ENCODE measurements at regions not wholly inside any gene's neighbourhood (a gene's known extent, or its start where the extent isn't known, plus 50 kb on each side); places are given as distances from the start of the nearest gene placed in this dataset.
A peak's percentile ranks its signal among the peaks of the same experiment; 100 is the strongest.

DNA sequence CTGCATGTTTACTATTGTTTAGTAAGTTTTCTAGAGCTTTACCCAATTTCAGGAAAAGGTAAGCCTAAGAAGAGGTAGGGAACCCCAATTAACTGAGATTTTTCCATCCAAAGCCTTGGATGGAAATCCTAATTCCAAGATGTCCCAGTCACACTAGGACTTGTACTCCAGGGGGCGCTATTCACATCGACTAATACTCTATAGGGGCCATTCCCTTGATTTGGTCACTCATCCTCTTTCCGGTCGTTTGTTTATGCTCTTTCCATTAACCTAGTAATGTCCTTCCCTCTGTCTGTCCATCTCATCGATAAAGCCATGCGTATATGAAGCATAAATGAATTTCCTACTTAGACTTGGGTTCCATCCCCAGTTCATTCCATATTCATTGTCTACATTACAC, 80.8 kb upstream of the FUCA2 start:
- no peak for DNase-seq

DNA sequence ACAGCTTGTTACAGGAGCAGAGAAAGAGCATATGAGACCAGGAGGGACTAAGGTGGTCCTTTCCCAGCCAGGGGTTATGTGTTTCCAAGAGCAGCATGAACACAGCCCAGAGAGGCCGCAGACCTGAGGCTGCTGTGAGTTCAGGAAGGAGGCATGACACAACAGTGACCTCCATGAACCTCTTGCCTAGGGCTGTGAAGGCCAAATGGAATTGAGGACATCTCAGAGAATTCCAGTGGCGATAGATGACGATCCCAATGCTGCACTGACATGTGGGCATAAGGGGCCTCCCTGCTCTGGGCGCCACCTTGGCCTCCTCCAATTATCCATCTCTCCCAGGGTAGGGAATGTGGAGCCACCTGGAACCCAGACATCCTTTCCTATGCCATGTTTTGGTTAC, 79.9 kb upstream of the FUCA2 start:
- no peak for DNase-seq

- no peak for DNase-seq
Measured at GRCh38 chr6:143589162-143589561, 77.6 kb upstream of the FUCA2 start.

GRCh38 chr6:143586557-143586956, 75.0 kb upstream of the FUCA2 start:
- DNase-seq = no peak

GRCh38 chr6:143585716-143586115, 74.2 kb upstream of the FUCA2 start:
- DNase-seq = no peak

GRCh38 chr6:143585241-143585640, 73.7 kb upstream of the FUCA2 start:
- DNase-seq = no peak

DNA sequence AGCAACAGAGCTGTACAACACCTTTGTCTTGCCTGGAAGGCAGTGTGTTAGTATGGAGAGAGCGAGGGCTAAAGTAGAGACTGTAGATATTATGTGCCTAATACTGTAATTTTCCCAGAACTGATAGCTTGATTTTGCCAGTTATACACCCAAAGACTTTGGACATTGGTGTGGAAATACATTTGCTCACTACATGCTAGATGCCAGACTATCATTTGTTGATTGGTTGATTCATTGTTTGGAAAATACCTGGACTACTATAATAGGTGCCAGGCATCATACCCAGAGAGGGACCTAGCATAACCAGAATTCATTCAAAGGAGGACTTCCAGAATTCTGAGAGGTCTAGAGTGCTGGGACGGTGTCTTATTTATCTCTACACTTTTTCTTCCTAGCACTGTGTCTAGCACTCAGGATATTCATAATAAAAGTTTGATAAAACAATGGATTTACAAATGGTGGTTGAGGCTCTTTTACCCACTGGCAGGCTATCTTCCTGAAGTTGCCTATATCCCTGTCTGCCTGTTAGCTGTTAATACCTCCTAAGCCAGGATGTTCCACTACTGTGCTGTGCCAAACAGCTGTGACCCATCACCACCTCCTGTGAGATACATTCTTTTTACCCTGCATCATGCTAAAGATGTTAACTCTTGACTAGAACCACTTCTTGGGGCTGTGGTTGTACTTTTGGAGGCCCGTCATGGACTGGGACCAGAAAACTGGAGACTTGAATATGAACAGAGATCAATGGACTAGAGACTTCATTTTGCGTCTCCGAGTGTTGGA, 72.2 kb upstream of the FUCA2 start:
- no peak for DNase-seq

DNA sequence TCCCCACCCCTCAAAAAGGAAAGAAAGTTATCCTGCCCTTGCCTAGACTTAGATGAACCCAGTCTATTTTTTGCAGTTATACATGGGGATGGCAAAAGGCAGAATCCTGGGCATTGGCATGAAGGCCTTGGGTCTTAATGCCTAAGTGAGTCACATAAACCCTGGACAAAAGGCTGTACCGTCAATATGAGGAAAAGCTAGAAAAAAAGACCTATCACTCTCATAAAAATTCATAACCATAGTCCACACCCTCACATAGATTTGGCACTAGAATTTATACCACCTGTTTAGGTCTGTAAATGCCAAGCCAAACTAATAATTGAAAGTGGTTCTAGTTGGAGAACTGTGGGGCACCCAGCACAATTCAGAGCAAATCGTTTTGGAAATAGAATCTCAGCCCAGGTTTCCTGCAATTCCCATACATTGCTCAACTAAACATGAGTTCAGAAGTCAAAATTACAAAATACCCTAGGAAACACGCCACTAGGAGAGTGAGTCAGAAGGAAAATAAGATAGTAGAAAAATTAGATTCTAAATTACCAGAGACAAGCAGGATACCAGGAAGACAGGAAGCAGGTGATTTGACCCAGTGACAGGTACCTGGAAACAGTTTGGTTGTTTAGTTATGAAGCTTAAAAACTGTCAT, 70.4 kb upstream of the FUCA2 start:
- DNase-seq = peak; percentile 15

- DNase-seq = no peak
Measured at GRCh38 chr6:143579703-143580102, 68.2 kb upstream of the FUCA2 start.

DNA sequence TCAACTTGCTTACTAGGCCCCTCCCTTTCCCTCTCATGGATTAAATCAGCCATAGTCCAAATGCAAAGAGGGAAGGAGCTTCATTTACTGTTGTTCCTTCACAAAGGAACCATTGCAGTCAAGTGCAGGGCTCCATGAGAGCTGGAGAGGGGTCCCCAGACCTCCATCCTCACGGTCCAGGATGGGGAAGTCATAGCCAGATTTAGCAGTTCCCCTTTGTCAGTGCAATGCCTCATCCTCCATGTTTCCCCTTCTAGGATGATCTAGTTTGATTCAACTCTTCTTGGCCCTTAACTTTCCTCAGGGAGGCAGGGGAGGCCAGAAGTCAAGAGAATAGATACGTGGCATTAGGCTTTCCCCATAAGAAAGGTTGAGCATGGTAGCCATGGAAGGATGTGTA, 66.5 kb upstream of the FUCA2 start:
- DNase-seq = no peak

- DNase-seq = no peak
Measured at GRCh38 chr6:143575901-143576426, 64.4 kb upstream of the FUCA2 start.

GRCh38 chr6:143575440-143575839, 63.9 kb upstream of the FUCA2 start:
- DNase-seq = peak; percentile 72

DNA sequence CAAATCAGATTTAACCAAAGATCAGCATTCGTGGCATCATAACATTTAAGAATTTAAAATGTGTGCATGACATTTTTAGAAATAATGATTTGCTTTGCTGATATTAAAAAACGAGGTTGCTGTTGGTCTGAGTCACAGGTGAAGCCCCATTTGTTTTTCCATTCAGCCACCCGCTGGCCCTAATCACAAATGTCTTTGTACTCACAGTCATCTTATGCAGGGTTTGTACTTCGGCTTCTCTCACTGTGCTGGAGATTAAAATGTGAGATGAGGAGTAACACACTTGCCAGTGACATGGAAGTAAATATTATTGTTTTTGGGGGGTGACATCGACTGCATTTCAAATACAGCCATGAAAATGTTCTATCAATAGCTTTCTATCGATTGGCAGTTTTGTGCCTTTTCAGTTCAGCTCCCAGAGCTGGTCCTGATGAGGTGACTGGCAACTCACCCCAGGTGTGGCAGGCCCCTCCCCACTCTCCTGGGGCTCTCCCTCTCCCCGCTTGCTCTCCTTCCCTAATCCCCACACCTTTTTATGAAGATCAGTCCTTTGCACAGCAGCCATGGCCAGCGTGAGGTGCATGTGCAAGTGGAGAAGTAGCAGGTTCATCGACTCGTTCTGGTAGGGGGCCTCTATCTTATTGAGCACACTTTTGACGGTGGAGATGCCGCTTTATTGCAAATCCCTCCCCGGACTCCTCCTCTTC, 58.8 kb upstream of the FUCA2 start:
- no peak for DNase-seq

GRCh38 chr6:143569040-143569439, 57.5 kb upstream of the FUCA2 start:
- peak; percentile 57 for DNase-seq

DNA sequence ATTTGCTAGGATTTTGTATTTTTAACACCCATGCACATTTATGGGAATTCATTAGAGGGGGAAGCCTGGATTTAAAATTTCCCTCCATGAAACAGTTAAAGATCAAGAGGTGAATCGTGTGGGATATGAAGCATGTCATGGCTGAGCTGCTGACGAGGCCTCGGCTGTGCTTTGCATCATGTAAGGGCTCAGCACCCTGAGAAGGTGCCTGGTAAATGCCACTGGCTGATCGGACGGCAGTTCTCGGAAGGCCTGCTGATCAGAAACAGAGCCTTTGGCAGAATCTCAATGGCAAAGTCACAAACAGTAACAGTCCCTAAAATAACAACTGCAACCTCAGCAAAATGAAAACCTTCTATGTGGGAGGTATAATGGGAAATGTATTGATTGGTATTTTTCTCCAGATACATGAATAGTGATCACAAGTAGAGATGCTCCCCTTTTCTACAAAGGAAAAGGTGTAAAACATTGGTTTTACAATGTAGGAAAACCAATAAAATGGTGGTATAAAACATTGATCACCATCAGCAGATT, 53.0 kb upstream of the FUCA2 start:
- DNase-seq = no peak

DNA sequence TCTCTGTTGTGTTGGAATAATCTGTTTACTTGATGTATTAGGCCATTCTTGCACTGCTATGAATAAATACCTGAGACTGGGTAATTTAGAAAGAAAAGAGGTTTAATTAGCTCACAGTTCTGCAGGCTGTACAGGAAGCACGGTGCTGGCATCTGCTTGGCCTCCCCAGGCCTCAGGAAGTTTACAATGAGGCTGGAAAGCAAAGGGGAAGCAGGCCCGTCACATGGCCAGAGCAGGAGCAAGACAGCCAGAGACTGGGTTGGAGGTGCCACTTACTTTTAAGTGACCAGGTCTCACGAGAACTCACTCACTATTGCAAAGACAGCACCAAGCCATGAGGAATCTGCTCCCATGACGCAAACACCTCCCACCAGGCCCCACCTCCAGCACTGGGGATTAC, 50.6 kb upstream of the FUCA2 start:
- no peak for DNase-seq

Data from inflammatory macrophage treated with lipopolysaccharide for 4 hours (primary cell).